ENCODE measurements at regions not wholly inside any gene's neighbourhood (a gene's known extent, or its start where the extent isn't known, plus 50 kb on each side); places are given as distances from the start of the nearest gene placed in this dataset.
"Not testable (repeated sequence)": the region's sequence is repeated elsewhere in the genome, so short reads cannot be mapped to it uniquely, and the experiment has no call there.

DNA sequence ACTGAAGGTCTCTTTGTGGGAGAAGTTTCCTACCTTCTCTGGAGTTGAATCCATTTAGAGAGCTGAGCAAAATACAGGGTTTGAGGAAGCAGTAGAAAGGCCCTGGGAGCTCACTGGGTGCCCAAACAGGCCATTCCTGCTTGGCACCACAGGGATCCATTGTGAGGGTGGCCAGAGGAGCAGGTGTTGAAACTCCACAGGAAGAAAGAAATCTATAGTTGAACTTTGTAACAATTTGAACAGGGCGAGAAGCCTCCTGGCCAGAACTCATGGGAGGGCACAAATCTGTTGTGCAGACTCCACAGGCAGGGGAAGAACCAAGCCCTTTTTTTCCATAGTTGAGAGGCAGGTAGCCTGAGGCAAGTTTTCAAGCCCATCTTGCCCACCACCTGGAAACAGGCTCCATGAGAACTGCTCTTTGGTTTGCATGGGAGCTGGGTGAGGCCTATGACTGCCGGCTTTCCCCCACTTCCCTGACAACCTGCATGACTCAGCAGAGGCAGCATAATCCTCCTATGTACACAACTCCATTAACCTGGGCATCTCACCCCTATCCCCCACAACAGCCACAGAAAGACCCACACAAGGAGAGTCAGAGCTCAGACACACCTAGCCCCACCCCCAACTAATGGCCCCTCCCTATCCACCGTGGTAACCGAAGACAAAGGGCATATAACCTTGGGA is 1053.0 kb downstream of the TSN start:
- H3K4me3 ChIP-seq (ENCODE audit: low read length): no peak overlapping the region
- TF ChIP-seq, protein P1, sequence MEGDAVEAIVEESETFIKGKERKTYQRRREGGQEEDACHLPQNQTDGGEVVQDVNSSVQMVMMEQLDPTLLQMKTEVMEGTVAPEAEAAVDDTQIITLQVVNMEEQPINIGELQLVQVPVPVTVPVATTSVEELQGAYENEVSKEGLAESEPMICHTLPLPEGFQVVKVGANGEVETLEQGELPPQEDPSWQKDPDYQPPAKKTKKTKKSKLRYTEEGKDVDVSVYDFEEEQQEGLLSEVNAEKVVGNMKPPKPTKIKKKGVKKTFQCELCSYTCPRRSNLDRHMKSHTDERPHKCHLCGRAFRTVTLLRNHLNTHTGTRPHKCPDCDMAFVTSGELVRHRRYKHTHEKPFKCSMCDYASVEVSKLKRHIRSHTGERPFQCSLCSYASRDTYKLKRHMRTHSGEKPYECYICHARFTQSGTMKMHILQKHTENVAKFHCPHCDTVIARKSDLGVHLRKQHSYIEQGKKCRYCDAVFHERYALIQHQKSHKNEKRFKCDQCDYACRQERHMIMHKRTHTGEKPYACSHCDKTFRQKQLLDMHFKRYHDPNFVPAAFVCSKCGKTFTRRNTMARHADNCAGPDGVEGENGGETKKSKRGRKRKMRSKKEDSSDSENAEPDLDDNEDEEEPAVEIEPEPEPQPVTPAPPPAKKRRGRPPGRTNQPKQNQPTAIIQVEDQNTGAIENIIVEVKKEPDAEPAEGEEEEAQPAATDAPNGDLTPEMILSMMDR (IDR thresholded peaks at IDR 0.05; ENCODE audit: low read depth, low read length, poor library complexity, severe bottlenecking): no peak
- no peak for TF ChIP-seq EZH2phosphoT487 (IDR thresholded peaks at IDR 0.05; ENCODE audit: borderline replicate concordance, low read length)
- H3K4me2 ChIP-seq (ENCODE audit: low read length): no peak overlapping the region
- no peaks in the 10 kb centered on the region for H4K20me1 ChIP-seq (ENCODE audit: control insufficient read depth, insufficient read depth, low read depth, low read length)
- H3K4me1 ChIP-seq (ENCODE audit: control insufficient read depth, low read length): no peaks in the 10 kb centered on the region
- H3K9me3 ChIP-seq (ENCODE audit: control insufficient read depth, insufficient read depth, low read length): no peaks in the 10 kb centered on the region
- no peak overlapping the region for H3K27ac ChIP-seq (ENCODE audit: low read depth, low read length)
- H3K9me2 ChIP-seq (replicated peaks; ENCODE audit: control insufficient read depth, low read length): no peaks in the 10 kb centered on the region
- H3K79me2 ChIP-seq (ENCODE audit: control insufficient read depth, low read length): no peaks in the 10 kb centered on the region
- no peaks in the 10 kb centered on the region for H3K36me3 ChIP-seq (ENCODE audit: control insufficient read depth, low read length)
- no peaks in the 10 kb centered on the region for H3K27me3 ChIP-seq (ENCODE audit: control insufficient read depth, low read length)
- H3F3A ChIP-seq (ENCODE audit: control insufficient read depth, insufficient read depth): no peaks in the 10 kb centered on the region

DNA sequence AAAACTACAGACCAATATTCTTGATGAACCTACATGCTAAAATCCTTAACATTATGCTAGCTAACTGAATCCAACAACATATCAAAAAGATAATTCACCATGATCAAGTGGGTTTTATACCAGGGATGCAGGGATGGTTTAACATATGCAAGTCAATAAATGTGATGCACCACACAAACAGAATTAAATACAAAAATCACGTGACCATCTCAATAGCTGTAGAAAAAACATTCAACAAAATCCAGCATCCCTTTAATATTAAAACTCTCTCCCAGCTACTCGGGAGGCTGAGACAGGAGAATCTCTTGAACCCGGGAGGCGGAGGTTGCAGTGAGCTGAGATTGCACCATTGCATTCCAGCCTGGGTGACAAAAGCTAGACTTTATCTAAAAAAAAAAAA is 1056.8 kb downstream of the TSN start:
- H3K9me2 ChIP-seq (replicated peaks; ENCODE audit: control insufficient read depth, low read length); H3K9me3 ChIP-seq (ENCODE audit: control insufficient read depth, insufficient read depth, low read length); H3K4me3 ChIP-seq (ENCODE audit: low read length); H3K27me3 ChIP-seq (ENCODE audit: control insufficient read depth, low read length); H3K4me1 ChIP-seq (ENCODE audit: control insufficient read depth, low read length); H3K36me3 ChIP-seq (ENCODE audit: control insufficient read depth, low read length); H3F3A ChIP-seq (ENCODE audit: control insufficient read depth, insufficient read depth); H3K4me2 ChIP-seq (ENCODE audit: low read length); H3K27ac ChIP-seq (ENCODE audit: low read depth, low read length); H4K20me1 ChIP-seq (ENCODE audit: control insufficient read depth, insufficient read depth, low read depth, low read length); H3K79me2 ChIP-seq (ENCODE audit: control insufficient read depth, low read length): not testable (repeated sequence)

DNA sequence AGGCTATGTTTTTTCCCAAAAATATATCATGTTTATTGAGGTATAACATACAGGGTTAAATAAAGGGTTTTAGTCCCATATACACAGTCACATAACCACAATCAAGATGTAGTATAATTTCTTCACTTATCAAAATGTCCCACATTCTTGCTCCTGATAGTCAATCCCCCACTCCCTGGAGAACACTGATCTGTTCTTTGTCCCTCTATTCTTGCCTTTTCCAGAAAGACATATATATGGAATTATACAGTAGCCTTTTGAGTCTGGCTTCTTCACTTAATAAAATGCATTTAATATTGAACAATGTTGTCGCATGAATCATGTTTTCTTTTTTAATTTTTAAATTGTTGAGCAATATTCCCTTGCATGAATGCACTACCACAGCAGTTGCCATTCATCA is 1059.7 kb downstream of the TSN start:
- Histone ChIP-seq H3F3A (ENCODE audit: control insufficient read depth, insufficient read depth) (no peaks in the 10 kb centered on the region), H3K4me3 (ENCODE audit: low read length) (no peak overlapping the region), H3K9me2 (replicated peaks; ENCODE audit: control insufficient read depth, low read length) (no peaks in the 10 kb centered on the region), H3K36me3 (ENCODE audit: control insufficient read depth, low read length) (no peaks in the 10 kb centered on the region), H3K4me1 (ENCODE audit: control insufficient read depth, low read length) (no peaks in the 10 kb centered on the region), H3K9me3 (ENCODE audit: control insufficient read depth, insufficient read depth, low read length) (no peaks in the 10 kb centered on the region), H3K4me2 (ENCODE audit: low read length) (no peak overlapping the region), H4K20me1 (ENCODE audit: control insufficient read depth, insufficient read depth, low read depth, low read length) (no peaks in the 10 kb centered on the region), H3K27me3 (ENCODE audit: control insufficient read depth, low read length) (no peaks in the 10 kb centered on the region), H3K79me2 (ENCODE audit: control insufficient read depth, low read length) (no peaks in the 10 kb centered on the region), H3K27ac (ENCODE audit: low read depth, low read length) (no peak overlapping the region)
- no peak for TF ChIP-seq EZH2phosphoT487 (IDR thresholded peaks at IDR 0.05; ENCODE audit: borderline replicate concordance, low read length)
- TF ChIP-seq, protein P1 (IDR thresholded peaks at IDR 0.05; ENCODE audit: low read depth, low read length, poor library complexity, severe bottlenecking): no peak

DNA sequence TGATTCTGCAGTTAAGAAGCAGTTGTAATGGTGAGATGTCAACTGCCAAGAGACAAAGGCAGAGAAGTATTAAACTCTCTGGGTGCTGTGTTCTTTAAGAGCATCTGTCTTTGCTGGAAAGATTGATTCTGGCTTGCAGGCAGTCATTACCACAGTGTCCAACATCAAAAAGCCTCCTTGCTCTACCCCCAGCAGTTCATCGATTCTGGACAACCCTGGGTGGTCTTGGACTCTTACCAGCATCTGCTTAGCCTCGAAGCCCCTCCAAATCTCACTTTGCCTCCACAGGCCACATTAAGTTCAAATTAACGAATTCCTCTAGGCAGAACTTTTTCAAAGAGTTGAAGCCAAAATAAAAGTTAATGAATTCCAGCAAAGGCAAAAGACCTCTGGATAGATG is 1061.4 kb downstream of the TSN start:
- Histone ChIP-seq H3K9me3 (ENCODE audit: control insufficient read depth, insufficient read depth, low read length) (no peaks in the 10 kb centered on the region), H4K20me1 (ENCODE audit: control insufficient read depth, insufficient read depth, low read depth, low read length) (no peaks in the 10 kb centered on the region), H3K4me2 (ENCODE audit: low read length) (no peak overlapping the region), H3K79me2 (ENCODE audit: control insufficient read depth, low read length) (no peaks in the 10 kb centered on the region), H3K27me3 (ENCODE audit: control insufficient read depth, low read length) (no peaks in the 10 kb centered on the region), H3K36me3 (ENCODE audit: control insufficient read depth, low read length) (no peaks in the 10 kb centered on the region), H3K9me2 (replicated peaks; ENCODE audit: control insufficient read depth, low read length) (no peaks in the 10 kb centered on the region), H3K4me3 (ENCODE audit: low read length) (no peak overlapping the region), H3K27ac (ENCODE audit: low read depth, low read length) (no peak overlapping the region), H3K4me1 (ENCODE audit: control insufficient read depth, low read length) (no peaks in the 10 kb centered on the region), H3F3A (ENCODE audit: control insufficient read depth, insufficient read depth) (no peaks in the 10 kb centered on the region)
- no peak for TF ChIP-seq EZH2phosphoT487 (IDR thresholded peaks at IDR 0.05; ENCODE audit: borderline replicate concordance, low read length)
- TF ChIP-seq, protein P1 (IDR thresholded peaks at IDR 0.05; ENCODE audit: low read depth, low read length, poor library complexity, severe bottlenecking): no peak
